Activated T-cell treated with anti-CD3 and anti-CD28 coated beads, Interleukin-2, amount 50 U/mL, for 48 hours (primary cell): ENCODE measurements at regions not wholly inside any gene's neighbourhood (a gene's known extent, or its start where the extent isn't known, plus 50 kb on each side); places are given as distances from the start of the nearest gene placed in this dataset.

Source experiments
- DNase-seq, 2 experiments: peaks; one replicate each; pipeline ENCODE4 v3.0.0-alpha.2; 2020

DNA sequence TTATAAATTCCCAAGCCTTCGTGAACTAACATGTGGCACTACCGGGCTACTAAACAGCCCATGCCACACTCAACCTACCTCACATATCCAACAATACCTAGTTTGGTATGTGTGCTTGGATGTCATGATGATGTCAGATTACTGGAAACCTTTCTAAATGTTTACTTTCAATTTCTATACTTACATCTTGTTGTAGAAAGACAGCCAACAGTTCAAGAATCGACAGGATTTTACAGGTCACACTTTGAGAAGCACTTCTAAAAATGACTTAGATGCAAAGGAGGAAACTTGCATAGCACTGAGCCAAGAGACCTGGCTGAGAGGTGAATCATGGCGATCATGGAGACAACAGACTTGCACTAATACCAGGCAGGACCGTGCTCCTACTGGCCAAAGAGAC is 209.9 kb downstream of the COL4A1 start:
- no peak for DNase-seq

DNA sequence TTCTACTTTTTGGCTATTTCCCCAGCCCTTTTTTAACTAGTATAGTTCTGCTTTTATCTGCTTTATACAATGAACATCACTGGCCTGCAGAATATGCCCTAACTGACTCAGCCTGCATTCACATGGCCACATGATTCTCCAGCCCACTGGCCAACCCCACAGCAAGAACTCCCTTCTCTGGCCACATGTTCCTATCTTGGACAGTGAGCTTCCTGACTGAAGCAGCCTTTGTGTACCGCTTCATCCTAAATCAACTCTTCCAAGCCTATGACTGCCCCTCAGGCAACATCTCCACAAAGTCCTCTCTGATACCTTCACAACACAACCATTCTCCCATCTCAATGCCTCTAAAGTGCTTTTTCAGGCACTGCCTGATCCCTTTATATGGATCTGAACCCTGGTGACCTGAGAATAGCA is 214.1 kb downstream of the COL4A1 start:
- no peak for DNase-seq

DNA sequence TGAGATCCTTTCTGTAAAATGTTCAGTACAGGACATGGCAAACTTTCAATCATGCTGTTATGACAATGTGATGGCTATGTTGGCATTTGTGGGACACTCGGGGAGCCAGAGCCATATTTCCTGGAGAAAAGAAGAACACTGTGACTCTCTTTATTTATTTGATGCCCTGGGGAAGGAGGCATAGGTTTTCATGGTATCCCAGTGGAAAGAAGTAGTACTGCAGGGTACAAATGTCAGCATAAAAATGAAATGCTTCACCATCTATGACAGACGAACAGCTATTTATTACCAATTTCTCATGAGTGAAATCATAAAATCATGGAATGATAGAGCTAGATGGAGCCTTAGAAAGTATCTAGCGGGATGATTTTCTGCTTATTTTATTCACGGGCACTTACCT is 217.1 kb downstream of the COL4A1 start:
- DNase-seq: no peak

DNA sequence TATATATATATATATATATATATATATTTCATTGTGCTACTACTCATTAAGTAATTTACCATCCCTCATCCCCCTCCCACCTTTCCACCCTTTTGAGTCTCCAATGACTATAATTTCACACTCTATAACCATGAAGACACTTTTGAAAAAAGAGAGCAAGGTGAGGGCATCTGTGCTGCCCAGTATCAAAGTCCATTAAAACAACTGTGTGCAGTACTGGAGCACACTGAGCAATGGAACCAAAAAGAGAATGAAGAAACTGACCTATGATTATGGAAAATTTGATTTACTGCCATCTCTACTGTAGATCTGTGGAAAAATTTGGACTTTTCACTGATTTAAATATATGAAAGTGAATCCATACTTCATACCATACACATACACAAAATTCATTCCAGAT is 217.9 kb downstream of the COL4A1 start:
- DNase-seq: no peak

DNA sequence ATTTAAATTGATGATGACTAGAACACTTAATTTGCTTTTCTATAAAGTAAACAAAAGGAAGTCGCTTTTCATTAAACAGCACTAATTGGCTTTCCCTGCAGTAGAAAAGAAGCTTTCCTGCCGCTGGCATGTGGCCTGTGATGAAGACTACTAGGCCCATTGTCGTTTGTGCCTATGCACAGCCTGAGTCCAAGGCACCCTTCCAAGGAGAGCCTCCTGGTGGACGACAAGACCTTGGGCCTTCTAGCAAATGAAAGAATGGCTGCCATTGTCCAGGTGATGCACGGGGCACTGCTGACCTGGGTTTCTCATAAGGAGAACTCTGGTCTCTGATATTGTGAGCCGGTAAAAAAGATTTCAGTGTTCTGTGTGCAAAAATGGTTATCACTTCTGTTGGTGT is 233.0 kb downstream of the COL4A1 start:
- no peak for DNase-seq

DNA sequence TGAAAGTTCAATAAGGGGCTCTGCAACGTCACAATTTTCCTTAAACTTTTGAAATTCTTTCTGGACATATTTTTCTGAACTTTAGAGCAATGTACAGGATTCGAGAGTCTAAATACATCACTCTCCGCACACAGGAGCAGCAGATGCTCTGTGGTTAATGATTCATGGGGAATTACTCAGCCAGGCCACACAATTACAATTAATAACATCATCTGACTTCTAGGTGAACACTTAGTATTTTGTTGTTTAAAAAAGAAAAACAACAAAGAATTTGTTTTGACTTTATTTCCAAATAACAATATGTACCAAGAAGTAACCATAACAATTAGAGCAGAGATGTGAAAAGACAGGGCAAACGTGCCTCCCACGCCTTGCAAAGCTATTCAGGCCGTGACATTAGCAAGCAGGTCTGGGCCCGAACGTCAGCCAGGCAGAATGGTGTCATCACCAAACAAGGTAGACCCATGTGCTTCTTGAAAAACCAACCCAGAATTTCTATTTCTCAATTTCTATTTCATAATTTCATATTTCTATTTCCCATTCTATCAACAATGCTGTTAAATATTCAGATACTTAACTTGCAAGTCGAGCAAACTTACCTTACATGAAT is 236.3 kb downstream of the COL4A1 start:
- DNase-seq: no peak

DNA sequence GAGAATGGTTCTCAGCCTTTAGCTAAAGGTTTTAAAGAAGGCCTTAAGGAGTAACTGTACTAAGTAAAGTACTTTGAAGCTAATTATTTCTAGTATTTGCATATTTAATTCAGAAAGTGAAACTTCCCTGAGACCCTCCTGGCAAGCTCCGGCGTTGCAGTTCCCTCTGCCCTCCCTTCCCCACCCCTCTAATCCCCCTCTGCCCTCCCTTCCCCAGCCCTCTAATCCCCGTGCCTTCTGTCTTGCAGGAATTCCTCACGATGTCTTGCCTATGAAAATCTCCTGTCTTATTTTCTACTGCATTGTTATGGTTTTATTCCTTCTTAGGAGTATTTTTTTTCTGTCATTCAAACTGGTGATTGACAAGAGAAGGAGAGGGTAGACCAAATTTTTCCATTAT is 236.9 kb downstream of the COL4A1 start:
- no peak for DNase-seq

DNA sequence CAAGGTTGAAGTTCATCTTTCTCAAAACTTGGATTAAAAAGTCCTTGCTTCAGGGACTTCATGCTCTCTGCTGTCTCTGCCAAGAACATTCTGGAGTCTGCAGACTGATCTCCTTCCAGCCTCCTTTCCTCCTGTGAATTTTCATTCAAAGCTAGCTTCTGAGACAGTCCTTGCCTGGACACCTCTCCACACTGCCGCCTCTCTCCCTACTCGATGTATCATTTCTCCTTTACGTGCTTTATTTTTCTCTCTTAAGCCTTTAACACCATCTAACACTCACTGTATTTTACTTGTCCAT is 238.8 kb downstream of the COL4A1 start:
- DNase-seq: no peak

DNA sequence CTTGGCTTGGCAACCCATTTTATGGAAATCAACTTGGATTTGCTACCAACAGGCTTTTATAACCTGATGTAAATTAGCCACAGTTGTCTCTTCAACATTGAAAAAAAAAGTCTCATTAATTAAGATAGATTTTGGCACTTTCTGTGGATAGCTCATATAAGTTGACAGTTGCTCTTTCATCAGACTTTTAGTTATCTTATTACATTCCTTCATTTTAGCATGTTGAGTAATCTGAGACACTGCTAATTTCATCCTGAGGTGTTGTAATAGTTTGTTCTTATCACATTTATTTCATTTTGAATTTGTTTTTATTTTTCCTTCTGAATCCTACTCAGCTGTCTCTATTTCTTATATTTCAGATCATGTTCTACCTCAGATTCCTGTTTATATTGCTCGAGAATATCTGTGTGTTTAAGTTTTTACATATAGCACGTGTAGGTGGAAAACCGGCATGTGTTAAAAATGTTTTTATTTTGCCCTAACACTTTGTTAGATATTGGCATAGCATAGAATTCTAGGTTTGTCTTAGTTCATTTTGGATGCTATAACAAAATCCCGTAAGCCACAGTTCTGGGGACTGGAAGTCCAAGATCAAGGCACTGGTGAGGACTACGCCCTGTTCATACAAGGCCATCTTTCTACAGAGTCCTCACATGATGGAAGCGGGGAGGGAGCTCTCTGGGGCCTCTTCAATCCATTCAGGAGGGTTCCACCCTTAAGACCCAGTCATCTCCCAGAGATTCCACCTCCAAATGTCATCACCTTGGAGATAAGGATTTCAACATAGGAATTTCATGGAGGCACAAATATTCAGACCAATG is 239.4 kb downstream of the COL4A1 start:
- no peak for DNase-seq

DNA sequence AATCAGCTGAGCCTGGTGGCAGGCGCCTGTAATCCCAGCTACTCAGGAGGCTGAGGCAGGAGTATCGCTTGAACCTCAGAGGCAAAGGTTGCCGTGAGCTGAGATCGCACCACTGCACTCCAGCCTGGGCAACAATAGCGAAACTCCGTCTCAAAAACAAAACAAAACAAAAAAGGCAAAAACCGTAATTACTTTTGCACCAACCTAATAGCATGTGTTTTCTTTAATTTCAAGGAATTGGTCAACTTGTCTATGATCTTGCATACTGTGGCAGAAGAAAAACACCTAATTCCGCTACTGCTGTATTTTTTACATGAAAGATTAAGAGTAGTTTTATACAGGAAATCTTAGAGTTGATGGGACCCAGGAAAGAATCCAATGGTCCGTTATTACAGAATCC is 241.2 kb downstream of the COL4A1 start:
- no peak for DNase-seq

DNA sequence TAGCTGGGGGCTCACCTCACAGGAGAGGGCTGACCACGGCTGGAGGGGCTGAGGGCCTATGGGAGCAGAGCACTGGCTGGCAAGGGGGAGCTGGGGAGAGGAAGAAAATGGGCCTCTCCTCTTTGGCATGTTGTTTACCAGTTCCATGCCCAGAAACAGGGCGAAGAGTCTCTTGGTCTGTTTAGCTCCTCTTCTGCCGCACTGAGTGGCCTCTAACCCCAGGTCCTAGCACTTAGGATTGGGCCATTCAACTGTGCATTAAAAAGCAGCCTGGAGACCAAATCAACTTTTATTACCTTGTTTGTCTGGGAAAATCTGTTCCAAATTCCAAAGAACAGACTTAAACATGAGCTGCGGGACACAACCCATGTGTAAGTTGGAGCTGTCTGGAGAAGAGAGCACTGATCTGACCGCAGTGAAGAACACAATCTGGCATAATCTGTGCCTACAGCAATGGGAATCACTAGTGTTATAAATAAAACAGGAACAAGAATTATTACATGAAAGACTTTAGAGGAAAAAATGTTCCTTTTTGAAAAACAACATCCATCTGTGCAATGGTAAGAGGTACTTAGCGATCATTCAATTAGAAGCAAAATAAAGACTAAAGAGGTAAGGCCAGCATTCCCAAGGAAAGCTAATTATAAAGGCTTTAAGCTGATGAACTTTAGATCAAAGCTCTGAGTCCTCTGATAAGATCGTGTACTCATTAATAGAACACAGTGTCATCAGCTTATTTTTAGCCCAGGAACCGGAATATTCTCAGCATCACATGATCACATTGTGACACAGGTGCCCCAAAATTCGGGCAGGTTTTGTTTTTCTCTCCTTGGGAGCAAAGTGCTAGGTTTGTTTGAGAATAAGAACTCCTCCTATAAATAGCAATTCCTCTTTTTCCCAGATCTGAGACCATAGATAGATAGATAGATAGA is 243.2 kb downstream of the COL4A1 start:
- DNase-seq: no peak

DNA sequence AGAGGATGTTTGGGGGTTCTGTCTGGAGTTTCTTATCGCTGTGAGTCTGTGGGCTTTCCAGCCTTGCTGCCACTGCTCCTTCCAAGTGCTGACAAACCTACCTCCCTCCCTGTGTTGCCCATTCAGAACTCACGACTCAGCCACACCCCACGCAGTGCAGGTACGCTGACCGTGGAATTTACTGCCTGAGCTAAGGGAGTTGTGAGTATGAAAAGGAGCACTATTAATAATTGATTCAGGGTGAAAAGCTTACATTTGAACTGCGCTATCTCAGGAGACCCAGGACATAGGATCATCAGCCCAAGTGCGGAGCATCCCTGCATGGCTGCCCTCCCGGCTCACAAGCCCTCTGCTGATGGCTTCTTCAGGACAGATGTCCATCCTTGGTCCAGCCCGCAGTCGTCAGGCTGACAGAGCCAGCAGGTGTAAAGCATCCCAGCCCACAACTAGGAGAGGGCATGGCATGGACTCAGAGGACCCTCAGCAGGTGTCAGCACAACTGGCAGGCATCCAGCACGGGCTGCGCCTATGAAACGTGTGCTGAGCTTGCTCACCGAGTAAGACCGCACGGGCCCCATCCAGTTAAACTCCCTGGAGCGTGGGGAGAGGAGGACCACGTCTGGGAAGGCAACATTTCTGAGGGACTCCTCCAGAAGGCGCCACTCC is 244.0 kb downstream of the COL4A1 start:
- no peak for DNase-seq

DNA sequence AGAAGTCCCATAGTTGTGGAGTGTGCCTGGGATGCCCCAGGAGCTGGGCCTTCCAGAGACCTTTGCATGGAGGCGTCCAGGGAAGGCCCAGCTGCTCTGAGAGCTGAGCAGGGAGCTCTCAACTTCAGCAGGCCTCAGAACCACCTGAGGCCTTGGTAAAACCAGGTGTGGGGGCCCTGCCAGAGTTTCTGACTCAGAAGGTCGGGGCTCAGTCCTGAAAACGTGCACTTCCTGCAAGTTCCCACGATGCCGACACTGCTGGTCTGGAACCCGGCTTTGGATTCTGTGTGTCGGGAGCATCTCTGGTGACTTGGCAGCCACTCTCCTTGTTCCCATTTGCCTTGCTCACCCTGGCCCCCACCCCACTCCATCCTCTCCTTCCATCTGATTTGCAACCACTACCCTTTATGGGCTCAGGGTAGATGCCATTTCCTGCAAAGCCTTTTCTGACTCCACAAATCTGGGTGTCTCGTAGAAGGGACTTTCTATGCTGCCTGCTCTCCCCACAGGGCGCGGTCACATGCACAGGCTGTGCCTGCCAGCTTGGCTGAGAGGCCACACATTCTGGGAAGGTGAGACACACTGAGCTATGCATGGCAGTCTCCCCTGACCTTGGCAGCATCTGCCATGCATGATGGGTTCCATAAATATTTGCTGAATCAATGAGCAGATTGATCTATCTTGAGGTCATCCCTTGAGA is 244.7 kb downstream of the COL4A1 start:
- DNase-seq: no peak

DNA sequence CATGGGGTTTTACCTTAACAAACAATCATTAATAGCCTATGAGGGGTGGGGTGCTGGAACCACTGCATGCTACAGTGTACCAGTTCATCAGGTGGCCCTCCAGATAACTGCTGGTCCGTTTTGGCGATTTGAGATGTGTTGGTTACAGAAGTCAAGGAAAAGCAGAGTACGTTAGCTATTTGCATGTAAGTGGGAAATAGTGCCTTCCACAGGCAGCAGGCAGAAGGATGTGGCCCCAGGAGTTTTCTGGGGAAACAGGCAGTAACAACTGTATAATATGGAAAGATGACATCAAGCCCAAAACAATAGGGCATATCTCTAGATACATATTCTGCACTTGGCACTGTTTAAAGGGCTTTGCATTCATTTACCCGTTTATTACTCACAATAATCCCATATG is 245.7 kb downstream of the COL4A1 start:
- no peak for DNase-seq

DNA sequence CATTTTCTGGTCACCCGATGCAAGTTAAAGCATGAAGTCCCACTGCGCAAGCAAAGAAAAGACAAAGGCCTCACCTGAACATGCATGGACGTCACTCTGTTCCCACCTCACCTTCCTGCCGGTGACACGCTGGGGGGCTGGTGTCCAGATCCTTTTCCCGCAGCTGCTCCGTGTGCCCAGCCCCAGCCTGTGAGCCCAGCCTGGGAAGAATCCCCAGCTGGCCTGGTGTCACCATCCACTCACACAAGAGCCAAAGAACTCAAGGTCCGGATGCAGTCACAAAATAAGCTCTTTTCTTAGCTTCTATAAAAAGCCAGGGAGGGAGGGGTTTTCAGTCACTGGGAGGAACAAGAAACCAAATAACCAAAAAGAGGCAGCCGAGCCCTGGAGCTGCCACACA is 249.9 kb downstream of the COL4A1 start:
- no peak for DNase-seq

DNA sequence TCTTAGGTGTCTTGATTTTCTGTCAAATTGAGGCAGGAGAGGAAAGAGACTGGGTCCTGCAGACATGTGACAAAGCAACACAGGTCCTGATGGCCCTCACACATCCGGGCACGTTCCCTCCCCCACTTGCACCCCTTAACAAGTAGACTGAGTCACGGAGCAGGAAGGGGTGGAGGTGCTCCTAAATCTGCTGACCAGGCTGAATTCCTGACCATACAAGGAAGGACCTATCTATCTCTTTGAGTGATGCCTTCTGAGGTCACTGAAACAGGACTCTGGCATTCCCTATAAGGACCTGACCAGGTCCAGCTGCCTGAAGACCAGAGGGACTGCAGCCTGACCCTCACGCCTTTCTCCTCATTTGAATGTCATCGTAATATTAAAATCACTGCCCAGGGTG is 250.3 kb downstream of the COL4A1 start:
- DNase-seq: no peak

DNA sequence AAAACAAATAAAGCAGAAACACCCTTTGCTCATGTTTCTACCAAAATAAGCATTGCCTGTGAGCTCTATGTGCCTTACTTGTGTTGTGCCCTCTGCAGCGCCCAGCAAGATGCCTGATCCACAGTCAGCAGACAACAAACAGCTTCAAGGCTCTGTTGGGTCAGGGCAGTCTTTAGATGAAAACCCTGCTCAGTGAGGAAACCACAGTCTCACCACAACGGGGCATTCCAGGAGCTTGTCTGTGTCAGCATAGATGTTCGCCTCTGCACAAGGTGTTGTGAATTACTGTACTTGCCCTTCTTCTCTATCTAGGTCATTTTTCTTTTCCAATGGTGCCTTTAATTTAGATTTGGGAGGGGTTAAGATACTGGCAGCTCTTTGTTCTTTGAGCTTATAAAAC is 251.9 kb downstream of the COL4A1 start:
- no peak for DNase-seq

DNA sequence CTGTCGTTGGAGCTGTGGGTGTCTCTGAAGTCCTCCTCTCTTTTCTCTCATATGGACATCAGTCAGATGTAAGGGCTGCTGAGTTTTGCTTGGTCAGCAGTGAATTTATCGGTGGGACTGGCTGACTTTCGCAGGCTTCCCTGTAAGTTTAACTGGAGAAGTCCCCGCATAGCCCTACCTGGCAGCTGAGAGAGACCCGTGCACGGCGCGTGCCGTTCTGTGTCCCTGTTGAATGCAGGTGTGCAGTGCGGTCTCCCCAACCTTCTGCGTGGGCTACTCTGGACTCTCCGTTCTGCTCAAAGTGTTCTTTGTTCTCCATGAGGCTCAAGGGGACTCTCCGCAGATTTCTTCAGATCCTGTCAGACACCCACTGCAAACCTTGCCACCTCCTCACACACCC is 252.9 kb downstream of the COL4A1 start:
- DNase-seq: no peak

DNA sequence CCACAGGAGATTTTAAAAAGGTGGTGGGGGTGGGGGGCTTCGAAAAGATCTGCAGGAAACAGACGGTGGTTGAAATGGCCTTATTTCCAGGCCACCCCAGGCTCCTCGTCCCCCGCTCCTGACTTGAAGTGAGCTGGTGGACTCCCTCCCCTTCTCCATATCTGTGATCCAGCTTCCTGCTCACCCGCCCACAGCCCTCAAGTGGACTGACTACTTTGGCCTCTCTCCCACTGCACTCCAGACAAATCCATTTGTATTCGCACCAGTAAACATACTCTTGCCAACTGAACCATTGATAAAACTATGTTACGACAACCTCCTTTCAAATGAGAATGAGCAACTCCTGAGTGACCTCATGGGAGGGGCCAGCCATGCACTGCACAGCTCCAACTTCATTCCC is 259.5 kb downstream of the COL4A1 start:
- DNase-seq: no peak

DNA sequence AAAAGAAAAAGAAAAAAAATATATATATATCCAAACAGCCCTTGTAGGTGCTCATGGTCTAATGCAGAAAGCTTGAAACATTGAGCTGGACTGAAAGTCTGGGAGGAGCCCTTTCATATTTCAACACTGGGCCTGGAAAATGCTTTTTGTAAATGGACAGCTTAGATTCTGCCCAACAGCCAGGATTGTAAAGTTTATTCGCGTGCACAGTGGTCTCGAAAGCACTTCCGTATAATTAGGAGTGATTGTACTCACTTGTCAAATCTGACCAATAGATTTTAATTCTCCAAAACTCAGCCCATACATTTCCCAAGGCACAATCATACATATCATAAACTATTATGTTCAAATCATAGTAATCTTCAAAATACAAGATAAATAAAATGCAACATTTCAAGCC is 260.1 kb downstream of the COL4A1 start:
- DNase-seq: no peak

DNA sequence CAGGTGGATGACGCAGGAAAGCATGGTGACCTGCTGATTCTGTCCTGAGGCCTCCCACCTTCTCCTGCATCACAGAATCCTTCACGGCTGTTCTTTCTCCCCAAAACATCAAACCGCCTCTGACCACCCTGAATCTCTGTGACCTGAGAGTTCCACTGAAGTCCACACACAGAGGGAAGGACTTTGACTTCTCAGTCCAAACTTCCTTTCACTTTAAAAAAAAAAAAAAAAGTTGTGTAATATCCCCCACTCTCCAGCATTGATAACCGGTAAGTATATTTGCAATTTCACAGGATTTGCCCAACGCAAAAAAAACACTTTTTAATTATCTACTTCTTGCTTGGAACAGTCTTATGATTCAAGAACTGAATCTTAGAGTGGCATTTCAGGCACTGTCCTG is 259.5 kb upstream of the IRS2 start:
- no peak for DNase-seq

DNA sequence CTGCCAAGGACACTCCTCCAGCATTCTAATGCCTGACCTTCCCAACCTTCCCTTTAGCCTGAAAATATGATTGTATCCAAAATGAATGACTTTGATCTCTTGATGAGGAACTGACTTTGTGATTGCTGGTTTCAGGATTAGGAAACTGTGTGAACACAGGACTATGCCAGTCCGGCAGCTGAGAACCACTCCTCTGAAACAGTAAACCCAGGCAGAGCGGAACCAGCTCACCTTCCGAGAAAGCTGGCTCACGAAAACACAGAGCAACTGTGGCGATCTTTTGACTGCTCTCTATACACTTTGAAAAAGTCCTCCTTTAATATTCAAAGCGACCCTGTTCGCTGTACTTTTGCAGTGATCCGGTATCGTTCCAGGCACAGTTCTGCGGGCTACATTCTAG is 258.8 kb upstream of the IRS2 start:
- no peak for DNase-seq
